NB4 (cell line): ENCODE measurements at regions not wholly inside any gene's neighbourhood (a gene's known extent, or its start where the extent isn't known, plus 50 kb on each side); places are given as distances from the start of the nearest gene placed in this dataset.

Source experiments
- CTCF ChIP-seq: IDR thresholded peaks from one replicate; pipeline ENCODE4 v1.5.1; 2012; ENCODE audit warnings: low read depth, low read length
- MAX ChIP-seq: IDR thresholded peaks from 2 replicates; pipeline ENCODE4 v1.6.1; 2011; ENCODE audit warnings: low read depth, low read length
- MYC ChIP-seq: IDR thresholded peaks from 2 replicates; pipeline ENCODE4 v1.6.1; 2011; ENCODE audit warnings: low read depth, low read length
- POLR2A ChIP-seq: IDR thresholded peaks from 2 replicates; pipeline ENCODE4 v1.6.1; 2011; ENCODE audit warnings: mild to moderate bottlenecking; ENCODE audit not compliant: insufficient read length; ENCODE audit errors: extremely low read depth

GRCh38 chr6:106790149-106790770 is 160.9 kb downstream of the QRSL1 start:
- TF ChIP-seq CTCF (no peak), POLR2A (no peak), MYC (no peak), MAX (no peak)
